ENCODE measurements at regions not wholly inside any gene's neighbourhood (a gene's known extent, or its start where the extent isn't known, plus 50 kb on each side); places are given as distances from the start of the nearest gene placed in this dataset.

DNA sequence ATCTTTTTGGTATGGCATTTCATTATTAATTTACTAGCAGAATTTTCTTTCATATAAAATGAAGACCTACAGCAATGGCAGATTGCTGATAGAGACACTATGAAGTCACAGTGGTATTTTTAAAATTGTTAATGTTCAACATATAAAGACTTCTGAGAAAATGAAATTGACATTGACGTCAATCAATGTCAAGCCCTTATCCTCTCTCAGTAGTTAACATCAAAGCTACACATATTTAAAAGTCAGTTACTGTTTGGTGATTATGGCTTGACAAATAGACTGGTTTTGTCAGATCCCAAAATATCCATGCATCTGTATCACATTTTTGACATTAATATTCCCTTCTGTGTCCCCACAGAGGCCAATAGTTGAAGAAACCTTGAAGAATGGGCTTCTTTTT is 1069.1 kb upstream of the SEL1L start:
- no peak for DNase-seq (ENCODE audit: extremely low read depth, insufficient read length)
- Histone ChIP-seq H3K27me3 (replicated peaks; ENCODE audit: control insufficient read depth, insufficient read depth, low read length) (no peaks in the 10 kb centered on the region), H3K36me3 (ENCODE audit: control insufficient read depth, insufficient read depth, low read length) (no peaks in the 10 kb centered on the region), H3K4me3 (replicated peaks; ENCODE audit: low read depth, low read length) (no peak overlapping the region)
- TF ChIP-seq, protein P1, sequence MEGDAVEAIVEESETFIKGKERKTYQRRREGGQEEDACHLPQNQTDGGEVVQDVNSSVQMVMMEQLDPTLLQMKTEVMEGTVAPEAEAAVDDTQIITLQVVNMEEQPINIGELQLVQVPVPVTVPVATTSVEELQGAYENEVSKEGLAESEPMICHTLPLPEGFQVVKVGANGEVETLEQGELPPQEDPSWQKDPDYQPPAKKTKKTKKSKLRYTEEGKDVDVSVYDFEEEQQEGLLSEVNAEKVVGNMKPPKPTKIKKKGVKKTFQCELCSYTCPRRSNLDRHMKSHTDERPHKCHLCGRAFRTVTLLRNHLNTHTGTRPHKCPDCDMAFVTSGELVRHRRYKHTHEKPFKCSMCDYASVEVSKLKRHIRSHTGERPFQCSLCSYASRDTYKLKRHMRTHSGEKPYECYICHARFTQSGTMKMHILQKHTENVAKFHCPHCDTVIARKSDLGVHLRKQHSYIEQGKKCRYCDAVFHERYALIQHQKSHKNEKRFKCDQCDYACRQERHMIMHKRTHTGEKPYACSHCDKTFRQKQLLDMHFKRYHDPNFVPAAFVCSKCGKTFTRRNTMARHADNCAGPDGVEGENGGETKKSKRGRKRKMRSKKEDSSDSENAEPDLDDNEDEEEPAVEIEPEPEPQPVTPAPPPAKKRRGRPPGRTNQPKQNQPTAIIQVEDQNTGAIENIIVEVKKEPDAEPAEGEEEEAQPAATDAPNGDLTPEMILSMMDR (IDR thresholded peaks at IDR 0.05; ENCODE audit: insufficient read depth, low read length, poor library complexity, severe bottlenecking) = no peak

DNA sequence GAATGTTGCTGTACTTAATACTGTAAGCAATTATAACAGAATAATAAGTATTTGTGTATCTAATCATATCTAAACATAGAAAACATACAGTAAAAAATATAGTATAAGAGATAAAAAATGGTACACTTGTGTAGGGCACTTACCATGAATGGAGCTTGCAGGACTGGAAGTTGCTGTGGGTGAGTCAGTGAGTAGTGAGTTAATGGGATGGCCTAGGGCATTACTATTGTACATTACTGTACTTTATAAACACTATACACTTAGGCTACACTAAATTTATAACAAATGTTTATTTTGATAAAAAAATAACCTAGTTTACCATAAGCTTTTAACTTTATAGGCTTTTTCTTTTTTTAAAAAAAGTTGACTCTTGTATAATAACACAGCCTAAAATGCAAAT is 1071.2 kb upstream of the SEL1L start:
- no peak for DNase-seq (ENCODE audit: extremely low read depth, insufficient read length)
- Histone ChIP-seq H3K4me3 (replicated peaks; ENCODE audit: low read depth, low read length) (no peak overlapping the region), H3K36me3 (ENCODE audit: control insufficient read depth, insufficient read depth, low read length) (no peaks in the 10 kb centered on the region), H3K27me3 (replicated peaks; ENCODE audit: control insufficient read depth, insufficient read depth, low read length) (no peaks in the 10 kb centered on the region)
- TF ChIP-seq, protein P1 (IDR thresholded peaks at IDR 0.05; ENCODE audit: insufficient read depth, low read length, poor library complexity, severe bottlenecking) = no peak

DNA sequence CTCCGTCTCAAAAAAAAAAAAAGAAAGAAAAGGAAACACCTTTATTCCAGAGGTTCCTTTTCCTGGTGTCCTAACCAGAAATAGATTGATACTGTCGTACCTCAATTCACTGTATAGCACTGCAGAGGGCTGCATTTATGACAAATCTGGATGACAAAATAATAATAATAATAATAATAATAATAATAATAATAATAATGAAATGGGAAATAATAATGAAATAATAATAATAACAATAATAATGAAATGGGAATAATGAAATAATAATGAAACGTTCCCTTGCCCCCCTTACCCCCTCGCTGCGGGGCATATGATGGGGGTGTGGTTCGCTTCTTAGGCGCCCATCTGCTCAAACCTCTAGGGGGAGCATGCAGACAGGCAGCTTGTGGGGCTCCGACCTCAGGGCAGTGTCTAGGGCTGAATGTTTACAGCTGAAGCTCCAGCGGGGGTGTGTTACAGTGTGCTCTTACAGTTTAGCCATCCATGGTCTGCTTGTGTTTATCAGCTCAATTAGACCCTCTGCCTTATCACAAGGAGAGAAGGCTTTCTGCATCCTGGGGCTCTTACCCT is 1088.3 kb upstream of the SEL1L start:
- no peak for DNase-seq (ENCODE audit: extremely low read depth, insufficient read length)
- TF ChIP-seq, protein P1 (IDR thresholded peaks at IDR 0.05; ENCODE audit: insufficient read depth, low read length, poor library complexity, severe bottlenecking) = no peak
- H3K27me3 ChIP-seq (replicated peaks; ENCODE audit: control insufficient read depth, insufficient read depth, low read length) = no peaks in the 10 kb centered on the region
- no peak overlapping the region for H3K4me3 ChIP-seq (replicated peaks; ENCODE audit: low read depth, low read length)
- H3K36me3 ChIP-seq (ENCODE audit: control insufficient read depth, insufficient read depth, low read length) = no peaks in the 10 kb centered on the region

DNA sequence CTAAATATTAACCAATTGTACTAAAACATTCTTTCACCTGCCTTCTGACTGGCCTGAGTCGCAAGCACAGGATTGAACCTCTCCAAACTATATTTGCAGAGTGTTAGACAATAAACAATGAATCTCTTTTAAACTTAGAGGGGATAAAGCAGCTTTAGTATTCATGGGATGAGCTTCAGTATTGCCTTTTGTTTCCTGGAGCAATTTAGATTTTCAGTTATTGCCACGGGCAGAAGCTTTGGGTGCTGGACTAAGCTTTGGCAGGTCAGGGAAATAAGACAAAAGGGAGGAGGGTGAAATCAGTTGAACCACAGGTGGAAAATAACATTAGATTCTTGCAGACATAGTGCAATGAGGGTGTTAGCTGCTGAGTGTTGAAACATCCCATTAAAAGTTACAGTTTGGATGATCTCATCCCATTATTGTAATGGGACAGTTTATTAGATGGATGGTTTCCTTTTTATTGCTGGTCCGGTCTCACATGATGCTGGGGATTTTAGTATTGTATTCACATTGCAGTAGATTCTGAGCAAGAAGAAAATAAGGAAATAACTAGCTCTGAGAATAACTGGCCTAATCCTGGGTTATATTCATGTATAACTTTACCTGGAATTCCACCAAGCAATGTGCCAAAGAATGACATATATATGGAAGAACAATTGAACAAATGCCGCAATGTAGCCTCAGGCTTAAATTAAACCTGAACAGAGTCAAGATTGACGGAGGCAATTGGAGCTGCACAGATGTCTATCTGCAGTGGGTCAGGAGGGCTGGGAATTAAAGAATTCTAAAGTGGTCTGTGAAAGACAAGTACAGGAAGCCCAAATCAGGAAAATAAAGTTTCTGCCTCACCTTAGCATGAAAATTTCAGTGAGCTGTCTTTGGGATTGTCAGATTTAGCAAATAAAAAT is 1092.8 kb upstream of the SEL1L start:
- DNase-seq (ENCODE audit: extremely low read depth, insufficient read length) = no peak
- TF ChIP-seq, protein P1 (IDR thresholded peaks at IDR 0.05; ENCODE audit: insufficient read depth, low read length, poor library complexity, severe bottlenecking) = no peak
- H3K27me3 ChIP-seq (replicated peaks; ENCODE audit: control insufficient read depth, insufficient read depth, low read length) = no peaks in the 10 kb centered on the region

DNA sequence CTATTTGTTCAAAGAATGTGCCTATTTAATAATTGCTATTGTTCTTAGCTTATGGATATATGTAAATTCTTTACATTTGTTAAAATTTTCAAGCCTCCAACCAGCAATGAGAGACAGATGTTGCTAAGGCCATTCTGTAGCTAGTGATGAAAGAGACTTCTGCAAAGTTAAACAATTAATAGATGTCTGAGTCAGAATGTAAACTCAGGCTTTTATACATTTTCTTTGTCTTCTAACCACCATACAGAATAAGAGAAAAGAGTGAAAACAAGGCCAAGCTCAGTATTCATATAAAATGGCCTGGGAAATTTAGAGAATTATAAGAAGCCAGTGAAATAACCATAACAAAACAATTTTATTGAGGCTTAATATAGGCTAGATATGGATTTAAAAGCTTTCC is 1102.3 kb upstream of the SEL1L start:
- TF ChIP-seq, protein P1 (IDR thresholded peaks at IDR 0.05; ENCODE audit: insufficient read depth, low read length, poor library complexity, severe bottlenecking) = no peak
- no peak for DNase-seq (ENCODE audit: extremely low read depth, insufficient read length)
- Histone ChIP-seq H3K27me3 (replicated peaks; ENCODE audit: control insufficient read depth, insufficient read depth, low read length) (no peaks in the 10 kb centered on the region), H3K4me3 (replicated peaks; ENCODE audit: low read depth, low read length) (no peak overlapping the region), H3K36me3 (ENCODE audit: control insufficient read depth, insufficient read depth, low read length) (no peaks in the 10 kb centered on the region)

More for the DNA sequence above, 1092.8 kb upstream of the SEL1L start:
- Histone ChIP-seq H3K4me3 (replicated peaks; ENCODE audit: low read depth, low read length) (no peak overlapping the region), H3K36me3 (ENCODE audit: control insufficient read depth, insufficient read depth, low read length) (no peaks in the 10 kb centered on the region)
